ENCODE measurements at regions not wholly inside any gene's neighbourhood (a gene's known extent, or its start where the extent isn't known, plus 50 kb on each side); places are given as distances from the start of the nearest gene placed in this dataset.
A peak's percentile ranks its signal among the peaks of the same experiment; 100 is the strongest.

- peak; percentile 60 for TF ChIP-seq CTCF (IDR thresholded peaks at IDR 0.05)
- H3K36me3 ChIP-seq: no peaks in the 10 kb centered on the region
- ATAC-seq: no peak
- peak; percentile 53 for DNase-seq
- H3K27ac ChIP-seq: no peak overlapping the region
- peaks cover 11% of the 10 kb centered on the region for H3K9me3 ChIP-seq
- H3K27me3 ChIP-seq (ENCODE audit: low read depth): peaks cover 12% of the 10 kb centered on the region
- intact Hi-C loops (cut with DNase I): no loop called here
- no peaks in the 10 kb centered on the region for H3K4me1 ChIP-seq
- H3K4me3 ChIP-seq: no peak overlapping the region
These were observed 112.2 kb upstream of the GPR12 start for GRCh38 chr13:26872525-26873385.

GRCh38 chr13:26867451-26868091, 107.0 kb upstream of the GPR12 start:
- intact Hi-C loops (cut with DNase I): no loop called here
- TF ChIP-seq CTCF (IDR thresholded peaks at IDR 0.05): no peak
- Histone ChIP-seq H3K4me1 (no peaks in the 10 kb centered on the region), H3K9me3 (no peaks in the 10 kb centered on the region), H3K27ac (no peak overlapping the region), H3K4me3 (no peak overlapping the region), H3K27me3 (ENCODE audit: low read depth) (peaks cover 12% of the 10 kb centered on the region), H3K36me3 (no peaks in the 10 kb centered on the region)
- no peak for ATAC-seq
- DNase-seq: no peak

- Histone ChIP-seq H3K9me3 (no peaks in the 10 kb centered on the region), H3K27me3 (ENCODE audit: low read depth) (peaks cover 3% of the 10 kb centered on the region), H3K27ac (no peak overlapping the region), H3K4me3 (no peak overlapping the region), H3K36me3 (no peaks in the 10 kb centered on the region), H3K4me1 (no peaks in the 10 kb centered on the region)
- DNase-seq (no peak), ATAC-seq (no peak)
- intact Hi-C loops (cut with DNase I): no loop called here
- TF ChIP-seq CTCF (IDR thresholded peaks at IDR 0.05): no peak
These were observed 104.0 kb upstream of the GPR12 start for GRCh38 chr13:26864576-26864975.

- peaks cover 9% of the 10 kb centered on the region for H3K27me3 ChIP-seq (ENCODE audit: low read depth)
- H3K27ac ChIP-seq: no peak overlapping the region
- H3K4me1 ChIP-seq: no peaks in the 10 kb centered on the region
- no peak for TF ChIP-seq CTCF (IDR thresholded peaks at IDR 0.05)
- H3K4me3 ChIP-seq: no peak overlapping the region
- no peak for ATAC-seq
- no peaks in the 10 kb centered on the region for H3K9me3 ChIP-seq
- no peak for DNase-seq
- intact Hi-C loops (cut with DNase I): no loop called here
- H3K36me3 ChIP-seq: no peaks in the 10 kb centered on the region
These were observed 101.4 kb upstream of the GPR12 start for GRCh38 chr13:26861941-26862340.

GRCh38 chr13:26855921-26856320, 95.3 kb upstream of the GPR12 start:
- no peak for TF ChIP-seq CTCF (IDR thresholded peaks at IDR 0.05)
- DNase-seq: no peak
- H3K4me3 ChIP-seq: no peak overlapping the region
- peaks cover 9% of the 10 kb centered on the region for H3K27me3 ChIP-seq (ENCODE audit: low read depth)
- no peaks in the 10 kb centered on the region for H3K4me1 ChIP-seq
- H3K9me3 ChIP-seq: no peaks in the 10 kb centered on the region
- intact Hi-C loops (cut with DNase I): no loop called here
- no peak overlapping the region for H3K27ac ChIP-seq
- no peak for ATAC-seq
- no peaks in the 10 kb centered on the region for H3K36me3 ChIP-seq

Measured in lower lobe of right lung (tissue), 2 donors.